IPS-15b (cell line): ENCODE measurements at regions not wholly inside any gene's neighbourhood (a gene's known extent, or its start where the extent isn't known, plus 50 kb on each side); places are given as distances from the start of the nearest gene placed in this dataset.
"Not testable (repeated sequence)": the region's sequence is repeated elsewhere in the genome, so short reads cannot be mapped to it uniquely, and the experiment has no call there.

Source experiments
- H3K27me3 ChIP-seq: one replicate; pipeline ENCODE4 v1.6.1; 2013; ENCODE audit warnings: low read length; ENCODE audit not compliant: control insufficient read depth, insufficient read depth
- H3K36me3 ChIP-seq: one replicate; pipeline ENCODE4 v1.6.1; 2013; ENCODE audit warnings: low read length; ENCODE audit not compliant: control insufficient read depth, insufficient read depth
- H3K4me1 ChIP-seq: one replicate; pipeline ENCODE4 v1.6.1; 2013; ENCODE audit warnings: mild to moderate bottlenecking, low read length; ENCODE audit not compliant: control insufficient read depth, insufficient read depth
- H3K4me3 ChIP-seq: one replicate; pipeline ENCODE4 v1.5.1; 2013; ENCODE audit warnings: low read depth, low read length
- H3K9ac ChIP-seq: one replicate; pipeline ENCODE4 v1.6.1; 2013; ENCODE audit warnings: low read depth, mild to moderate bottlenecking, low read length
- H3K9me3 ChIP-seq: one replicate; pipeline ENCODE4 v1.6.1; 2013; ENCODE audit warnings: mild to moderate bottlenecking, low read length; ENCODE audit not compliant: control insufficient read depth, insufficient read depth

- Histone ChIP-seq H3K4me3 (no peak overlapping the region), H3K36me3 (no peaks in the 10 kb centered on the region), H3K9ac (no peak overlapping the region), H3K9me3 (no peaks in the 10 kb centered on the region), H3K4me1 (no peaks in the 10 kb centered on the region), H3K27me3 (no peaks in the 10 kb centered on the region)
These were observed 206.0 kb downstream of the HHIP start for GRCh38 chr4:144851948-144852347.

DNA sequence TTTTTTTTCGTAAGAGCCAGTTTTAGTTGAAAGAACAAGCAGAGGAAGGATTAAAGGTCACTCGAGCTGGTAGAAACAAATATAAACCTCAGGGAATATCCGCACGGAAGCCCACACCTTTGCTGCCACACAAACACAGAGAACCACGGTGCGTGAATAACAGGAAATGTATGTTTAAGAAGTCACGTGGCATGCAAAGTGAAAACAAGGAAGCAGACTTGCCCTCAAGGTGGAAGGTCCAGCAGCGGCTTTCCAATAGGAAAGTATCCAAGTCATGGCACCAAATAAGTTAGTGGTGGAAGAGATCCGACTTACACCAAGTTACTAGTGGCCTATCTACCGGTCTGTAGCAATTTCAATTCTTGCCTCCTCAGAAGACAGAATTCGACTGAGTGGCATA lies 215.5 kb downstream of the HHIP start:
- no peaks in the 10 kb centered on the region for H3K27me3 ChIP-seq
- H3K9ac ChIP-seq = no peak overlapping the region
- no peaks in the 10 kb centered on the region for H3K4me1 ChIP-seq
- H3K9me3 ChIP-seq = no peaks in the 10 kb centered on the region
- H3K4me3 ChIP-seq = no peak overlapping the region
- no peaks in the 10 kb centered on the region for H3K36me3 ChIP-seq

GRCh38 chr4:144862210-144862609 lies 216.3 kb downstream of the HHIP start:
- no peaks in the 10 kb centered on the region for H3K27me3 ChIP-seq
- H3K4me1 ChIP-seq = no peaks in the 10 kb centered on the region
- H3K9me3 ChIP-seq = no peaks in the 10 kb centered on the region
- no peak overlapping the region for H3K4me3 ChIP-seq
- no peak overlapping the region for H3K9ac ChIP-seq
- no peaks in the 10 kb centered on the region for H3K36me3 ChIP-seq

DNA sequence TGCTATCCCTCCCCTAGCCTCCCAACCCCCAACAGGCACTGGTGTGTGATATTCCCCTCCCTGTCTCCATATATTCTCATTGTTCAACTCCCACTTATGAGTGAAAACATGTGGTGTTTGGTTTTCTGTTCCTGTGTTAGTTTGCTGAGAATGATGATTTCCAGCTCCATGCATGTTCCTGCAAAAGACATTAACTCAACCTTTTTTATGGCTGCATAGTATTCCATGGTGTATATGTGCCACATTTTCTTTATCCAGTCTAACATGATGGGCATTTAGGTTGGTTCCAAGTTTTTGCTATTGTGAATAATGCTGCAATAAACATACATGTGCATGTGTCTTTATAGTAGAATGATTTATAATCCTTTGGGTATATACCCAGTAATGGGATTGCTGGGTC lies 218.9 kb downstream of the HHIP start:
- not testable (repeated sequence) for H3K27me3 ChIP-seq

DNA sequence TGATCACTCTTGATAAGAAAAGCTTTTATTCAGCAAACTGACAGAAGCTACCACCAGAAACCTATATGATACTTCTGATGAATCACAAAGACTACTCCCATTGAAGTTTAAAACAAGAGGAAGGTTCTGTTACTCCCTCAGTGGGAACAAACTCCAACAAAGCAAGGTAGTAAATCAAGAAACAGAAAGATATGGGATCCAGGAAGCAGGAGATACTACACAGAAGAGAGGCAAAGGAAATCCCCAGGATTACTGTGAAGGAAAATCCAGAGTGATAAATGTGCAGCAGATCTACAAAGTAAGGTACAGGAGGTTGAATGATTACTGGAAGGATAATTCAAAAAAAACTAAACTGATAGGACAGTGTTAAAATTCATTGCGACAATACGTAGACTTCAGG lies 222.4 kb downstream of the HHIP start:
- Histone ChIP-seq H3K4me3 (no peak overlapping the region), H3K27me3 (no peaks in the 10 kb centered on the region), H3K9me3 (no peaks in the 10 kb centered on the region), H3K4me1 (no peaks in the 10 kb centered on the region), H3K36me3 (no peaks in the 10 kb centered on the region), H3K9ac (no peak overlapping the region)

More for the DNA sequence above, 218.9 kb downstream of the HHIP start:
- H3K4me1 ChIP-seq, H3K9ac ChIP-seq, H3K36me3 ChIP-seq, H3K4me3 ChIP-seq, H3K9me3 ChIP-seq: not testable (repeated sequence)

GRCh38 chr4:144872508-144873225 lies 225.3 kb downstream of the ANAPC10 start:
- H3K4me3 ChIP-seq = no peak overlapping the region
- H3K27me3 ChIP-seq = no peaks in the 10 kb centered on the region
- H3K9ac ChIP-seq = no peak overlapping the region
- no peaks in the 10 kb centered on the region for H3K36me3 ChIP-seq
- no peaks in the 10 kb centered on the region for H3K9me3 ChIP-seq
- H3K4me1 ChIP-seq = no peaks in the 10 kb centered on the region

DNA sequence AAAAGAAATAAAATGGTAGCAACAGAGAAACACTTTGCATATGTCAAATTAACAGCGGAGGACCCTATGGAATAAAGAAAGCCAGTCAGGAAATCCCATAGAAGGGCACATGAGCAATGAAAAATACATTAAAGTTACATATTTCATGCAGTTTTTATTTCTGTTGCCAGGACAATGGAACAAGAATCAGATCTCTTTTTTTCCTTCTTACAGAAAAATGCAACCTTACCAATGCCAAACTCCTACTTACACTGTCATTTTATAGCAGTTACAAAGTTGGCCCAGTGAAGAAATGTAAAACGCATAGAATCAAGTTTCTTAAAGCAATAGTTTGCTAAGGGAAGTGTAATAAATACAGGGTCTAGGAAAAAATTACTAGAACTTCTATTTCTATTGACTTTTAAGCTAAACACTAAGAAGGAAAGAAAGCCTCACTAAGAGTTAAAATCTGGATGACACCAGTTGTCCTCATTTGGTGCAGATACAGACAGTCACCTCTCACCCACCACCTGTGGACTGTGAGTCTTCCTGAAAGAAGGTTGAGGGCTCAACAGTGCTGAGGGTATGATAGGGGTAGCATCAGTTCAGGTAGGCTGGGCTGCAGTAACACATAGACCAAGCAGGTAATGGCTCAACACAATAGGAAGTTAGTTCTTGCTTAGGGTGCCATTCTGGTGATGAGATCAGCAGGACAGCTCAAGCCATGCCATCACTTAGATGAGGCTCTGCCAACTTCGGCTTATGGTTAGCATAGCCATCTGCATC lies 224.6 kb downstream of the ANAPC10 start:
- Histone ChIP-seq H3K36me3 (no peaks in the 10 kb centered on the region), H3K4me1 (no peaks in the 10 kb centered on the region), H3K4me3 (no peak overlapping the region), H3K9me3 (no peaks in the 10 kb centered on the region), H3K9ac (no peak overlapping the region), H3K27me3 (no peaks in the 10 kb centered on the region)

GRCh38 chr4:144894573-144894972 lies 203.4 kb downstream of the ANAPC10 start:
- no peak overlapping the region for H3K4me3 ChIP-seq
- H3K36me3 ChIP-seq = no peaks in the 10 kb centered on the region
- no peaks in the 10 kb centered on the region for H3K4me1 ChIP-seq
- no peaks in the 10 kb centered on the region for H3K9me3 ChIP-seq
- H3K9ac ChIP-seq = no peak overlapping the region
- H3K27me3 ChIP-seq = no peaks in the 10 kb centered on the region

DNA sequence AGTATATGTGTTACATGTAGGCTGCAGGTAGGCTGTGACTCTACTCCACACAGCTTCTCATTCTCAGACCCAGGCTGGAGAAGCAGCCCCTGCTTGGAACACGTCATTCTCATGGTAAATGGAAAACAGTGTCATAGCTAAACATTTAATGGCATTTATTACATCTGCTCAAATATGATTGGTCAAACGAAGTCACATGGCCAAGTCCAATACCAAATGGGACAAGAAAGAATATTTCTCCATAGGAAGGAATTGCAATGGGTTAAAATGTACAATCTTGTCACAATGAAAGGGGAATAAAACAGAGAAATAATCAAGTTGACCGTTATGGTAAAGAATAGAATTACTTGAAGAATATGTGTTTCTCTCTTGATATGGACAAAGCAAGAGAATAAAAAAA lies 198.6 kb downstream of the ANAPC10 start:
- Histone ChIP-seq H3K36me3 (no peaks in the 10 kb centered on the region), H3K4me3 (no peak overlapping the region), H3K4me1 (no peaks in the 10 kb centered on the region), H3K9me3 (no peaks in the 10 kb centered on the region), H3K27me3 (no peaks in the 10 kb centered on the region), H3K9ac (no peak overlapping the region)

GRCh38 chr4:144901141-144901540 lies 196.9 kb downstream of the ANAPC10 start:
- Histone ChIP-seq H3K4me1 (no peaks in the 10 kb centered on the region), H3K36me3 (no peaks in the 10 kb centered on the region)

DNA sequence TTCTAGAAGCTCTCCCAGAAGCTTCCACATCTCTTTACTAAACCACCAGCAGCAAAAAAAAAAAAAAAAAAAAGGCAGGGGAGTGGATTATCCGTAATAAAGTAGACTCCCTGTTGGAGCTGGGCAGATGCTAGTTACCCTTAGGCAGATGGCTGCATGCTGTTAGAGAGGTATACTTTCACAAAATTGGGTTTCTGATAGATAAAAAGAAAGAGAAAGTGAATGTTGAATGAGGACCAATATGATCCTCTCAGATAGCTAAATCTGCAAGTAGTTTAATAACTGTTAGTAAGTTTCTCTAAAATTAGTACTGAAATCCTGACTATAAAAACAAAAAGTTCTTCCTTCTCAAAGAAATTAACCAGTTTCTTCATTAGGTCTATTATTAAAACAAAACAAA lies 195.4 kb downstream of the ANAPC10 start:
- H3K27me3 ChIP-seq = no peaks in the 10 kb centered on the region
- no peaks in the 10 kb centered on the region for H3K9me3 ChIP-seq
- no peaks in the 10 kb centered on the region for H3K36me3 ChIP-seq
- no peak overlapping the region for H3K9ac ChIP-seq
- no peaks in the 10 kb centered on the region for H3K4me1 ChIP-seq
- no peak overlapping the region for H3K4me3 ChIP-seq

More at GRCh38 chr4:144901141-144901540, 196.9 kb downstream of the ANAPC10 start:
- no peaks in the 10 kb centered on the region for H3K9me3 ChIP-seq
- H3K27me3 ChIP-seq = no peaks in the 10 kb centered on the region
- no peak overlapping the region for H3K9ac ChIP-seq
- no peak overlapping the region for H3K4me3 ChIP-seq
